ENCODE measurements at regions not wholly inside any gene's neighbourhood (a gene's known extent, or its start where the extent isn't known, plus 50 kb on each side); places are given as distances from the start of the nearest gene placed in this dataset.

DNA sequence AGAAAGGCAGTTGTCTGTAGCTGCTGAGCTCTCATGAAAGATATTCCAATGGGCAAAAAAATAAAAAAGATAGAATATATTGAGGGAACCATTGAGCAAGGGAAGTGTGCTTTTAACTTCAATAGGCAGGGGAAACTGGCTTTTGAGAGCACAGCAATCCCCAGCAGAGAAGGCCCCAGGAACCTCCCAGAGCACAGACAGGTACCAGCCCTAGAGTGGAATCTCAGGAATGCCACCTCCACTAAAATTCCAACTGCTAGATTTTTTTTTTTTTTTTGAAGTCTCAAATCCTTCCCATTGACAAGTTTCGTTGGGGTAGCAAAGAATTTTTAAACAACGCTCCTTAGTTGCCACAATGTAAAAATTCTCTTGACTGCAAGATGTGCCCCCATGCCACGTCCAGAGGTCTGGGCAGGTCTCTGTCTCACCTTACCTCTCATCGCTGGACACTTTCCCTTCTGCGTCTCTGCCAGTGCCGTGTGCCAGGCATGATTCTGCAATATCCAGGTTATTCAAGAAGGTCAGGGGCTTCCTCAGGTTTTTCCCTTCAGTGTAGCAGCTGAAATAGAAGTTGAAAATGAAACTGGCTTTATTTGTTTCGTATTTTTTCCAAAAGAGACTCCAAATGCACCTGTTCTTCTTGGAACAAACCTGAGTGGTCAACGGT, 64.2 kb upstream of the IRX1 start:
- 51 to 55% methylated on average over 8 of the region's 8 CpGs for WGBS, 2 donors
- no peak overlapping the region for H3K4me3 ChIP-seq (ENCODE audit: low read depth, poor library complexity, severe bottlenecking)
- no peak for TF ChIP-seq POLR2A (IDR thresholded peaks at IDR 0.05)
- TF ChIP-seq, protein P1, sequence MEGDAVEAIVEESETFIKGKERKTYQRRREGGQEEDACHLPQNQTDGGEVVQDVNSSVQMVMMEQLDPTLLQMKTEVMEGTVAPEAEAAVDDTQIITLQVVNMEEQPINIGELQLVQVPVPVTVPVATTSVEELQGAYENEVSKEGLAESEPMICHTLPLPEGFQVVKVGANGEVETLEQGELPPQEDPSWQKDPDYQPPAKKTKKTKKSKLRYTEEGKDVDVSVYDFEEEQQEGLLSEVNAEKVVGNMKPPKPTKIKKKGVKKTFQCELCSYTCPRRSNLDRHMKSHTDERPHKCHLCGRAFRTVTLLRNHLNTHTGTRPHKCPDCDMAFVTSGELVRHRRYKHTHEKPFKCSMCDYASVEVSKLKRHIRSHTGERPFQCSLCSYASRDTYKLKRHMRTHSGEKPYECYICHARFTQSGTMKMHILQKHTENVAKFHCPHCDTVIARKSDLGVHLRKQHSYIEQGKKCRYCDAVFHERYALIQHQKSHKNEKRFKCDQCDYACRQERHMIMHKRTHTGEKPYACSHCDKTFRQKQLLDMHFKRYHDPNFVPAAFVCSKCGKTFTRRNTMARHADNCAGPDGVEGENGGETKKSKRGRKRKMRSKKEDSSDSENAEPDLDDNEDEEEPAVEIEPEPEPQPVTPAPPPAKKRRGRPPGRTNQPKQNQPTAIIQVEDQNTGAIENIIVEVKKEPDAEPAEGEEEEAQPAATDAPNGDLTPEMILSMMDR (IDR thresholded peaks at IDR 0.05): no peak
- intact Hi-C loops (cut with DNase I; ENCODE audit: low total_unique reads): no loop called here
- no peak for DNase-seq (ENCODE audit: low spot score in 2 of 2)

DNA sequence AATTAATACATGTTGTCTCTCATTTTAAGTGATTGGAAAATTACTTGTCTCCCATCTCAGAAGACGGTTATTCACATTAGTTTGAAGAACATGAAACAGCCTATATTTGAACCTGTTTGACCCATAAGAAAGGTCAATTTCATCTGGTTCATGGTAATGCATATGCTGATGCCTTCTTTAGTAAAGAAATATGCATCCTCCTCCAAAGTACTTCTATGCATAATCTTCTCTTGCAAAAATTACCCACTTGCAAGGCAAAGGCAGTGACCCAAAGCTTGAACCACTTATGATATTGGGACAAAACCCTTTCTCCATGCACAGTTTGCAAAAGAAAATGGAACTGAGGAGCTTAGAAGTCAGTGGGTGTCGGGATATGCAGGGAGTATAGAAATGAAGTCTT, 65.4 kb upstream of the IRX1 start:
- H3K4me3 ChIP-seq (ENCODE audit: low read depth, poor library complexity, severe bottlenecking): no peak overlapping the region
- no peak for TF ChIP-seq POLR2A (IDR thresholded peaks at IDR 0.05)
- TF ChIP-seq, protein P1 (IDR thresholded peaks at IDR 0.05): no peak
- WGBS, 2 donors: 86 to 89% methylated on average over 2 of the region's 2 CpGs
- no peak for DNase-seq (ENCODE audit: low spot score in 2 of 2)
- intact Hi-C loops (cut with DNase I; ENCODE audit: low total_unique reads): no loop called here

- 36 to 50% methylated on average over 4 of the region's 4 CpGs for WGBS, 2 donors
- intact Hi-C loops (cut with DNase I; ENCODE audit: low total_unique reads): no loop called here
- no peak for DNase-seq (ENCODE audit: low spot score in 2 of 2)
Measured at GRCh38 chr5:3526551-3527185, 69.0 kb upstream of the IRX1 start.

GRCh38 chr5:3522491-3522890, 73.1 kb upstream of the IRX1 start:
- WGBS, 2 donors: 94 to 95% methylated on average over 3 of the region's 3 CpGs
- TF ChIP-seq, protein P1 (IDR thresholded peaks at IDR 0.05): no peak
- TF ChIP-seq POLR2A (IDR thresholded peaks at IDR 0.05): no peak
- intact Hi-C loops (cut with DNase I; ENCODE audit: low total_unique reads): no loop called here
- DNase-seq (ENCODE audit: low spot score in 2 of 2): peak in 1 of 2 donors; percentile 70
- no peak overlapping the region for H3K4me3 ChIP-seq (ENCODE audit: low read depth, poor library complexity, severe bottlenecking)

More at GRCh38 chr5:3526551-3527185, 69.0 kb upstream of the IRX1 start:
- TF ChIP-seq, protein P1 (IDR thresholded peaks at IDR 0.05): no peak
- no peak for TF ChIP-seq POLR2A (IDR thresholded peaks at IDR 0.05)
- no peak overlapping the region for H3K4me3 ChIP-seq (ENCODE audit: low read depth, poor library complexity, severe bottlenecking)

DNA sequence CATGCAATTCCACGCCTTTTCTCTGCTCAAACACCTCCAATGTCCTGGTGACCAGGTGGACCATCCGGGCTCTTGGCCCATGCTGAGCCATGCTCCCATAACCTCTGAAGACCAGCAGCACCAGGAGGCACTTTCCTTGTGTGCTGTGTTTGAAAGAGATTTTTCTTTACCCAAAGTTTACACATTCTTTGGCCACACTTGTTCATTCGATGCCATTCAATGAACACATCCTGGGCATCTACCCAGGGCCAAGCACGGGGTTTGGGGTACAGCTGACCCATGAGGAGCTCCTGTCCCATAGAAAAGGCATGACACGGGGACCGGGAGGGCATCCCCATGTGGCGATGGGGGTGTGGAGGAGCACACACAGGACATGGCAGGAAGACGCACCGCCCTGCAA, 77.1 kb upstream of the IRX1 start:
- DNase-seq (ENCODE audit: low spot score in 2 of 2): peak in 1 of 2 donors; percentile 49
- TF ChIP-seq, protein P1 (IDR thresholded peaks at IDR 0.05): no peak
- TF ChIP-seq POLR2A (IDR thresholded peaks at IDR 0.05): no peak
- intact Hi-C loops (cut with DNase I; ENCODE audit: low total_unique reads): no loop called here
- H3K4me3 ChIP-seq (ENCODE audit: low read depth, poor library complexity, severe bottlenecking): no peak overlapping the region
- WGBS, 2 donors: 91 to 92% methylated on average over 9 of the region's 9 CpGs

All from lower leg skin (tissue), 4 donors.